GM21786 (cell line): ENCODE measurements at regions not wholly inside any gene's neighbourhood (a gene's known extent, or its start where the extent isn't known, plus 50 kb on each side); places are given as distances from the start of the nearest gene placed in this dataset.

ENCODE experiments used
- ATAC-seq: cut with Tn5 transposase; IDR thresholded peaks from one replicate; pipeline ENCODE4 v1.9.1; 2021; ENCODE audit not compliant: unreplicated experiment

DNA sequence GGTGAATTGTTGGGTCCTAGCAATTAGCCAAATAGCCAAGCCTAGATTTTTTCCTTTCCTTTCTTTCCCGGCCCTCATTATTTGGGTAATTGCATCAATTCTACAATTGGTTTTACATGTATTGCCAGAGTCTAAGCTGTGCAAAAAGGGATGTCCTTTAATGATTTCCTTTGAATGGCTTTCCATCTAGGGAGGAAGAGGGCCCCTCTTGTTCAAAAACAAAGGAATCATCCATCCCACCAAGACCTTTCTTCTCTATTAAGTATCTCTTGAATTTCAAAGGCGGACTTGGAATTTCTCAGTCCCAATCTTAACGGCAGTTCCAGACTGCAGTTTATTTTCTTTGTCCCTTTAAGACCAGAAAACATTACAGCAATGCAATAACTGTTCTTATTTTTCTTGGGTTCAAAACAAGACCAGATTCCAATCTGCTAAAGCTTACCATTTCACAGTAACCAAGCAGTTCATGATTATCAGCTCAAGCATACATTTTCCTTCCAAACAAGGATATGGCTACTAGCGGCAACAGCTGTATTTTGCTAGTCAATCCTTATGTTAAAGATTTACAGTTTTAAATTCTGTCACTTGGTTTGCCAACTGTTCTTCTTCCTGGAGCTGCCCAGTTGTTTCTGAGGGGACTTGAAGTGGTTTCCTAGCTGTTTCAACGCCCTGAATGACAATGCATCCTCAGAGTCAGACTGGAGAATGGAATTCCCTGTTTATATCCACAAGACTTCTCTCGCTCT is 91.4 kb upstream of the LRIG1 start:
- ATAC-seq: no peak

- no peak for ATAC-seq
These were observed 92.3 kb upstream of the LRIG1 start for GRCh38 chr3:66592927-66593625.

DNA sequence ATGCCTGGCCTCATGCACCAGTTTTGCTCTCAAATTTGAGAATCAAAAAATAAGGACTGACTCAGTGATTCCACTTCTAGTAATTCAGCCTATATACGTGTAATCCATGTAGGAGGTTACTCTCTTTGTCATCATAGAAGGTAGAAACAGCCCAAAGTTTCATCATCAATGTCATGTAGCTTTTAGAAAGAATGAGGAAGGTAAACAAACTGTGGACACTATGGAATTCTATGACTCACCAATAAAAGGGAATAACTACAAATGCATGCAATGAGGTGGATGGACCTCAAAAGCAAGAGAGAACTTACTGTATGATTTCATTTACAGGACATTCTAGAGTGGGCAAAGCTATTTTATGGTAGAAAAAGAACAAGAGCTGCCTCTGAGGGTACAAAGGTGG is 93.2 kb upstream of the LRIG1 start:
- ATAC-seq: no peak

DNA sequence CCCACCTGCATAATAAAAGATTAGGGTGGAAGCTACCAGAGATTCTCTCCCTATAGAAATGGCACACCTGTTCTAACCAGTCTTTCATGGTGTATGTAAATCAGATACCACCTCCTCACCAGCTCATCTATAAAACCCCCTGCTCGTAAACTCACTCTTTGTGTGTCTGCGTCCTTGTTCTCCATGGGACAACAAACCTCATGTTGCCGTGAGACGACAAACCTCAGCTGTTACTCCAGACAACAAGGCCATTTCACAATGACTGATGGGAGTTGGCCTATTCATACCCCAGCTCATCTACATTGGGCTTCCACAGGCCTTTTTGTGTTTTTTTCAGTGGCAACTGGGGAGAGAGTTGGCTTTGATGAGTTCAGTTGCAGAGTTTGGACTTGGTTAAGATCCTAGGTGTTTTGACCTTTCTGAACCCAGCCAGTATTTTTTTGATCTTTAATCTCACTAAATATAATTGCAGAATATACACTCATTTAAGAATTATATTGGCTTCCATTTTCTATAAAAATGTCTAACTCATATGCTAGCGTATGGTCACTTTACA is 96.6 kb upstream of the LRIG1 start:
- no peak for ATAC-seq

DNA sequence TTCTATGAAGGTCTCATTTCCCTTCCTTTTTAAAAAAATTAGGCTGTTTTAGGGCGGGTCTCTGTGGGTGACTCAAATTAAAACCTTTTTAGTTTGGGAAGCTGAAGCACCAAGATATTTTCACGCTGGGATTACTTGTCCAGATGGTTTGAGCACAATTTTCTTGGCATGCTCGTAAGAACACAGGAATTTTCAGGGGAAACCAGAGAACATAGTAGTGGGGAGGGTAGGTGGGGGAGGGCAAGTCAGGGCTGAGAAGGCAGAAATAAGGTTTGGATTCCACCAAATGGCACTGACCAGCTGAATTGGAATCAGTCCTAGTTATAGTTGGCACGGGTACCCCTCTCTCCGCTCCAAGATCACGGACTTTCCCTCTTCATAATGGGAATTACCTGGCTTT is 97.3 kb upstream of the LRIG1 start:
- ATAC-seq: no peak

DNA sequence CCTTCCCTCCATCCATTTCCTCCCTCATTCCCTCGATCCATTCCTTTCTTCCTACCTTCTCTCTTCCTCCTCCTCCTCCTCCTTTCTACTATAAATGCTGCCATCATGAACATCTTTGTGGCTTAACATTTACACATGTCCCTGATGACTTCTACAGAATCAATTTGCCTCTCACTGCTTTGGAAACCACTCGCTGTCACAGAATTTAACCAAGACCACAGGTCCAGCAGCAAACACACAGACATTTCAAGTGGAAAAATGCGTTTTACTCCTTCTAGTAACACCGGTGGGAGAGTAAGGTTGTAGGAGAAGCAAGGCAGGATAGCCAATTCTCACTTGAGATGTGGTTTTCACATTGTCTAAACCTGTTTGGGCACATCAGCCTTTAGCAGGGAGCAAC is 101.4 kb upstream of the LRIG1 start:
- ATAC-seq: no peak

DNA sequence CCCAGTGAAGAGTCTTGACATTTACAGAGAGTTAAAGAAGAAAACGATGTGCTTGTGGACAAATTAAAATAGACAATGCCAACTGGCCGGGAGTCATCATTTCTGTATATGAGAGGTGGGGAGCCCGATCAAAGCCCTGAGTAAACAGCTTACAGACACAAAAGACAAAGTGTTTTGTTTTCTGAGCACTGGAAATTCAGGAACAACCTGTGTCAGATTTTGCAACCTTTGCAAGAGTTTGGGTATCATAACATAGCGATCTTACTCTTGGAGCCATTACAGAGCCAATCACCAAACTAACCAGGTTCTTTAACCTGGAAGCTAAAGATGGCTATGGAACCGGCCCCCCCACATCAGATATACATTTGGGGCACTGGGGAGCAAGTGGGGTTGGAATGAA is 101.9 kb upstream of the LRIG1 start:
- ATAC-seq: no peak

- no peak for ATAC-seq
These were observed 102.4 kb upstream of the LRIG1 start for GRCh38 chr3:66603151-66603611.

DNA sequence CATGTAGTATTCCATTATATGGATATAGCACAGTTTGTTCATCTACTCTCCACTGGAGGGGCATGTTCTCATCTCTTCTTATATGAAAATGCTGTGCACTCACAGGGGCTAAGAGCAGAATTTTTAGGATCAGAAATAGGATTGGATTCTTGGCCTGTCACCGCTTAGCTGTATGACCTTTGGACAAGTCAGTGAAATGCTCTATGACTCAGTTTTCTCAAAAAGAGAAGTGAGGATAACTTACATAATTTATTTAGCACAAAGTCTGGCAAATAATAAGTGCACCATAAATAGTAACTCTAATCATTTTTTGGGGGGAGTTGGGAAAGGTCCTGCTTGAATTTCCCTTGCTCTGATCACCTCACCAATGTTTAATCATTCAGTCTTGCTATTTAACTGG is 103.7 kb upstream of the LRIG1 start:
- no peak for ATAC-seq

DNA sequence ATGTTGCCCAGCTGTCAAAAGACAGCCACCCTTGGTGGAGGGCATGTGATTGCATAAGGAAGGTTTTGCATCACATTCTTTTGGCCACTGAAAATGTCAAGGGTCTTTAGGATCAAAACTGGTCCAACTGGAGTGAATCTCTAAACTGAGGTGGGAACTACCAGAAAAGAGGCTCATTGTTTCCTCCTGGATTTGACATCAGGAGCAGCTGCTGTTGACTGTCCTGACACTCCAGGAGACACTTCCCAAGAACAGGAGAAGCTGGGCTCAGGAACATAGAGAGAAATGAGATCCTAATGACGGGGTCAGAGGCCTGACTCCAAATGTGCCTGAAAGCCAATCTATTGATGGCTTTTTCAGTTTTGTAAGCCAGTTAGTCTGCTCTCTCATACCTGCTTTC is 105.3 kb upstream of the LRIG1 start:
- no peak for ATAC-seq

DNA sequence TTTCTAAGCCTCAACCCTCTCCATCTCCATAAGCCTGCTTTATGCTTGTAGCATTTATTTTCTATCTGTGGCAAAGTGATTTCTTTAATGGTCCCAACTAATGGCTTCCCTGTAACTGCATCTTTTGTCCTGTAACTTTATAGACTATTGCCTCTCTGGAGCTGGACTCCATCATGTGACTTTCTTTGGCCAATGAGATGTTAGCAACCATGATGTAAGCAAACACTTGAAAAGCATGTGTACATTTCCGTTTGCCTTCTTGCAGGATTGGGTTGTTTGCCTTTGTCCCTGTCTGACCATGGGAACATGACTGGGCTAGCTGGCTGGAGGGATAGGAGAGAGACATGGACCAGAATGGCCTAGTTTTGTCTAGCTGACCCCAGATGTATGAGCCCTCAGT is 106.0 kb upstream of the LRIG1 start:
- ATAC-seq: no peak

- ATAC-seq: no peak
These were observed 109.1 kb upstream of the LRIG1 start for GRCh38 chr3:66609660-66610561.

- ATAC-seq: no peak
These were observed 109.7 kb upstream of the LRIG1 start for GRCh38 chr3:66610562-66610909.

DNA sequence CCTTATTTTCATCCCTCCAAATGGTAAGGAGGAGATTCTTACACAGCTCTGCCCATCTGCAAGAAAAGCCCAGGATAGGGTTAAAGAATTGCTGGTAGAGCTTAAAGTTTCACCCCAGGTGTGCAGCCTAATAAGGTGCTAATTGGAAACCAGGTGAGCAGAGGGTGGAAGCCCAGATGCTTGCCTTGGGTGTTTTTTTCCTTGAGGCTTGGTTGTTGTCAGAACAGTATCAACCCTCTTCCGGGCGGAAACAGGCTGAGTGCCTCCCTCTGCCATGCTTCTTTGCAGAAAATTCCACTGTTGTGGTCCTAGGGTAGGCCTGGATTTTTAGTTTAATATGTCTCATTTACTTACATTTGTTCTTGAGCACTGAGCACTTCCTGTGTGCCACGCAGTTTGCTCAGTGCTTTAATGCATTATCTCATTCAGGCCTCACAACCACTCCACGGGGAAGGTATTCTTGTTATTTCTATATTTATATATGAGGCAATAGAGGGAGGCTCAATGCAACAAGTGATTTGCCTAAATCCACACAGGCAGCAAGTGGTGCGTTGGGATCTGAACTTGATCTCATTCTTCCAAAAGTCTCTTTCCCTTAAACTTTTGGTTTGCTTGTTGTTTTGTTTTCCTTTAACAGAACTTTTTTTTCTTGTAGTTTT is 115.0 kb upstream of the LRIG1 start:
- no peak for ATAC-seq

- ATAC-seq: no peak
These were observed 116.5 kb upstream of the LRIG1 start for GRCh38 chr3:66617351-66617750.

DNA sequence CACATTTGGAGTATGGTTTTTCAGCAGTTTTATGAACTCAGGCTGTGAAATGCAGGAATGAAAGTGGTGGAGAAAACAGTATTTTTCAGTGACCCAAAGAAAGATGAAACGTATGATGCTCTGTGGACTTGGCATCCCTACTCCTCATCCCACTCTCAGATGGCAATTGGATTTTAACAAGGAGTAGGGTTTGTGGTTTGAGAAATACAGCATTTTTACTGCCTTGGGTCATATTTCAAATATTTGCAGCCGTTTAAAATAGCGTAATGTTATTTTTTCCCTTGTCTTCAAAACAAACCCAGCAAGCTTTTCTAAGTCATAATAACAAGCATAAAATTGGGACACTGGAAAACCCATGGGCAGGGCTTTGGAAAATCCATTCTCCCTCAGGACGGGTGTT is 117.2 kb upstream of the LRIG1 start:
- ATAC-seq: no peak

DNA sequence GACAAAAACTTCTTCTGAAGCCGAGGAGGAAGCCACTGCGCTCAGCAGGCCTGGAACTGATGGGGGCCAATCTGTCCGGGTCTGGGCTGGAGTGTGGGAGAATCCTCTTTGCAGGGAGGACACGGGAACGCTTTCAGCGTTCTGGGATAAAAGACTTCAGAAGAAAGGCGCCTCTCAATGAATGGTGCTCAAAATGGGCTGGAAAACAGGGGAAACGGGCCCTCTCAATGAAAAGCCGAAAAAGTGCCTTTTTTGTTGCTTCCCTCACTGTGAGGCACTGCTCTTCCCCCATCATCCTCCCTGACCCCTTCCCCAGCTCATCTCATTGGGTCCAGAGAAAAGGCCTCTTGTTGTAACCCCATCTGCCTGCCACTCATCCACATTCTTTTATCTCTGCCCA is 119.5 kb upstream of the LRIG1 start:
- ATAC-seq: no peak

DNA sequence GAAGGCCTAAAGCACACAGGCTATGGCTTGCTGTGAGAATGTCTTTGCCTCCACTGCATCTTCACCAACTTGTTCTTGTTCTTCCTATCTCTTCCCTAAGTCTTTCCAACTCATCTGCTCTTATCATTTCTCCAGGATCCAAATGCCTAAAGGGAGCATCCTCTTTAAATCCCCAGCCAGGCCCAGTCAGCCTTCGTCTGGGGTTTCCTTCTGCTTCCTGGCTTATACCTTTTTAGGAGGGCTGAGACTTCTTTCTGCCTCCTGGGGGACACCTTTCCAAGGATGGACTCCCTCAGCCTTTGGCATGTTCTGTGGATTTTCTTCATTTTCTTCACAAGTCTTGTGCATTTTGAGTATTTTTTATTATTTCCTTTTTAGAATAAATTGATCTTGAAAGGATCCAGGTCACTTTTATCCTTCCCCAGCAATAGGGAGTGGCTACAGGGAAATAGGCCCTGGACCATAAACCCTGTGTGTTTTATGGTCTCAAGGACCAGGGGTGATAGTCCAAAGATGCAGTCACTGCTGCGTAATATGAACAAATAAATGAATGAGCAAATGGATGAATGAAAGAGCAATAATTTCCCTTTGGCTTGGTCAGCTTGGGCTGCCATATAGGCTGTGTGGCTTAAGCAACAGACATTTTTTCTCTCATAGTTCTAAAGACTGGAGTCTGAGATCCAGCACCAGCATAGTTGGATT is 122.1 kb upstream of the LRIG1 start:
- no peak for ATAC-seq

- no peak for ATAC-seq
These were observed 124.8 kb upstream of the LRIG1 start for GRCh38 chr3:66625505-66626216.
